ENCODE measurements at regions not wholly inside any gene's neighbourhood (a gene's known extent, or its start where the extent isn't known, plus 50 kb on each side); places are given as distances from the start of the nearest gene placed in this dataset.

DNA sequence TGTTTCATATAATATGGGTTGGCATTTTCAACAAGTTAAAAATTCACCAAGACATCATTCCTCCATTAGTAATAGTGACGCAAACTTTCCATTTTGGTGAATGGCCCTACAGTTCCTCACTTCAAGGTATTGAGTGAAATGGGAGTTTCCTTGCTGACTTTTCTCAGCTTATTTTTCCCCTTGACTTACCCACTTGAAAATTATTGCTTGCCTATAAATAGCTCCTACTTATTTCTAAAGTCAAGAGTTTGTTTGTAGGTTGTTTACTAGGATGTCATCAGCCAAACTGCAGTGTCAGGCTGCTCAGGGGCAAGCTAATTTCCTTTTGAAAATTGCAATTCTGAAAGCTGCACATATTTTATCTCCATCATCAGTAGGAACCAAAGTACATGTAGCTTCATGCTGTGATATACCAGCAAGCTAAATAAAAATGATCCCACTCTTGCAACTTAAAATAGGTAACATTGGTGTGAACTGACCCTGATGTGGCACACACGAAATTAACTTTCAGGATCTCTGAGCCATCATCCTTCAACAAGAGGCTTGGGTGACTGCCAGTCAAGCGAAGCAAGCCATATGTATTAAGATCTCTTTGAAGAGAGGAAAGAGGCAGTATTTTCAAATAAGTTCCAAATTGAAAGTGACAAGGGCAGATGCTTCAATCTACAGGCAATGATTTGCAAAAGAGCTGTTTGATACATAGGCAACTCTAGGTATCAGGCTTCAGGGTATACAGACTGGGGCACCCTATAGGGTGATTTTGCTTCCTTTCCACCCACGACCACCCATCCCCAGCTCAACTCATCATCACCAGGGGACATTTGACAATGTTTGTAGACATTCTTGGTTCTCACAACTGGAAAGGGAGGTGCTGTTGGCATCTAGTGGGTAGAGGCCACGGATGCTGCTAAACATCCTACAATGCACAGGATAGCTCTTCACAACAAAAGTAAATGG is 66.8 kb upstream of the RASGRP1 start:
- TF ChIP-seq, protein P1, sequence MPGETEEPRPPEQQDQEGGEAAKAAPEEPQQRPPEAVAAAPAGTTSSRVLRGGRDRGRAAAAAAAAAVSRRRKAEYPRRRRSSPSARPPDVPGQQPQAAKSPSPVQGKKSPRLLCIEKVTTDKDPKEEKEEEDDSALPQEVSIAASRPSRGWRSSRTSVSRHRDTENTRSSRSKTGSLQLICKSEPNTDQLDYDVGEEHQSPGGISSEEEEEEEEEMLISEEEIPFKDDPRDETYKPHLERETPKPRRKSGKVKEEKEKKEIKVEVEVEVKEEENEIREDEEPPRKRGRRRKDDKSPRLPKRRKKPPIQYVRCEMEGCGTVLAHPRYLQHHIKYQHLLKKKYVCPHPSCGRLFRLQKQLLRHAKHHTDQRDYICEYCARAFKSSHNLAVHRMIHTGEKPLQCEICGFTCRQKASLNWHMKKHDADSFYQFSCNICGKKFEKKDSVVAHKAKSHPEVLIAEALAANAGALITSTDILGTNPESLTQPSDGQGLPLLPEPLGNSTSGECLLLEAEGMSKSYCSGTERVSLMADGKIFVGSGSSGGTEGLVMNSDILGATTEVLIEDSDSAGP (CRISPR knock-in tag; IDR thresholded peaks at IDR 0.05; ENCODE audit: borderline replicate concordance): no peak
- TF ChIP-seq, protein P2, sequence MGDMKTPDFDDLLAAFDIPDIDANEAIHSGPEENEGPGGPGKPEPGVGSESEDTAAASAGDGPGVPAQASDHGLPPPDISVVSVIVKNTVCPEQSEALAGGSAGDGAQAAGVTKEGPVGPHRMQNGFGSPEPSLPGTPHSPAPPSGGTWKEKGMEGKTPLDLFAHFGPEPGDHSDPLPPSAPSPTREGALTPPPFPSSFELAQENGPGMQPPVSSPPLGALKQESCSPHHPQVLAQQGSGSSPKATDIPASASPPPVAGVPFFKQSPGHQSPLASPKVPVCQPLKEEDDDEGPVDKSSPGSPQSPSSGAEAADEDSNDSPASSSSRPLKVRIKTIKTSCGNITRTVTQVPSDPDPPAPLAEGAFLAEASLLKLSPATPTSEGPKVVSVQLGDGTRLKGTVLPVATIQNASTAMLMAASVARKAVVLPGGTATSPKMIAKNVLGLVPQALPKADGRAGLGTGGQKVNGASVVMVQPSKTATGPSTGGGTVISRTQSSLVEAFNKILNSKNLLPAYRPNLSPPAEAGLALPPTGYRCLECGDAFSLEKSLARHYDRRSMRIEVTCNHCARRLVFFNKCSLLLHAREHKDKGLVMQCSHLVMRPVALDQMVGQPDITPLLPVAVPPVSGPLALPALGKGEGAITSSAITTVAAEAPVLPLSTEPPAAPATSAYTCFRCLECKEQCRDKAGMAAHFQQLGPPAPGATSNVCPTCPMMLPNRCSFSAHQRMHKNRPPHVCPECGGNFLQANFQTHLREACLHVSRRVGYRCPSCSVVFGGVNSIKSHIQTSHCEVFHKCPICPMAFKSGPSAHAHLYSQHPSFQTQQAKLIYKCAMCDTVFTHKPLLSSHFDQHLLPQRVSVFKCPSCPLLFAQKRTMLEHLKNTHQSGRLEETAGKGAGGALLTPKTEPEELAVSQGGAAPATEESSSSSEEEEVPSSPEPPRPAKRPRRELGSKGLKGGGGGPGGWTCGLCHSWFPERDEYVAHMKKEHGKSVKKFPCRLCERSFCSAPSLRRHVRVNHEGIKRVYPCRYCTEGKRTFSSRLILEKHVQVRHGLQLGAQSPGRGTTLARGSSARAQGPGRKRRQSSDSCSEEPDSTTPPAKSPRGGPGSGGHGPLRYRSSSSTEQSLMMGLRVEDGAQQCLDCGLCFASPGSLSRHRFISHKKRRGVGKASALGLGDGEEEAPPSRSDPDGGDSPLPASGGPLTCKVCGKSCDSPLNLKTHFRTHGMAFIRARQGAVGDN (CRISPR knock-in tag; IDR thresholded peaks at IDR 0.05): no peak
